BLaER1 treated with 17β-estradiol and CSF1 and Interleukin-3, amounts not matched to agents 10 nM and 100 nM (cell line): ENCODE measurements at regions not wholly inside any gene's neighbourhood (a gene's known extent, or its start where the extent isn't known, plus 50 kb on each side); places are given as distances from the start of the nearest gene placed in this dataset.

Experiments
- H3K27ac ChIP-seq, 11 experiments: shearing (Covaris generic); formaldehyde crosslinking; 2 replicates each; pipeline ENCODE4 v1.8.1; 2022
- H3K27me3 ChIP-seq, 11 experiments: shearing (Covaris generic); formaldehyde crosslinking; 2 replicates each; pipeline ENCODE4 v1.8.1; 2022
- H3K36me3 ChIP-seq, 11 experiments: shearing (Covaris generic); formaldehyde crosslinking; 2 replicates each; pipeline ENCODE4 v1.8.1; 2022
- H3K4me1 ChIP-seq, 10 experiments: shearing (Covaris generic); formaldehyde crosslinking; 2 replicates each; pipeline ENCODE4 v1.8.1; 2022
- H3K4me2 ChIP-seq, 11 experiments: shearing (Covaris generic); formaldehyde crosslinking; 2 replicates each; pipeline ENCODE4 v1.8.1; 2022
- H3K4me3 ChIP-seq, 10 experiments: shearing (Covaris generic); formaldehyde crosslinking; 2 replicates each; pipeline ENCODE4 v1.8.1; 2022
- H3K9ac ChIP-seq, 11 experiments: shearing (Covaris generic); formaldehyde crosslinking; 2 replicates each; pipeline ENCODE4 v1.8.1; 2022
- H3K9me3 ChIP-seq, 11 experiments: shearing (Covaris generic); formaldehyde crosslinking; replicated peaks in 1 of 11; 2 replicates each; pipeline ENCODE4 v1.8.1; 2022
- H4K20me1 ChIP-seq, 11 experiments: shearing (Covaris generic); formaldehyde crosslinking; 2 replicates each; pipeline ENCODE4 v1.8.1; 2022
- Cebpa-rat ChIP-seq, 11 experiments: shearing (Covaris generic); IDR thresholded peaks; 2 replicates each; pipeline ENCODE4 v1.8.1; 2022

DNA sequence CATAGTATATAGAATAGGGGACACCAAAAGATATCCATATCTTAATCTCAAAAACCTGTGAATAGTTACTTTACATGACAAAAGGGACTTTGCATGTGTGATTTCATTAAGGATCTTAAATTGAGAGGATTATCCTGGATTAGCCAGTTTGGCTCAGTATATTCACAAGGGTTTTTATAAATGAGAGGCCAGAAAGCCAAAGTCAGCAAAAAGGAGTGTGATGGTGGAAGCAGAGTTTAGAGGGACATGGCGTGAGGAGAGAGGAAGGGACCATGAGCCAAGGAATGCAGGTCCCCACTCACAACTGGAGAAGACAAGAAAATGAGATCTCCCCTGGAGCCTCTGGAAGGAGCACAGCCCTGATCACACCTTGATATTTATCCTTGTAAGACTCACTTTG is 648.5 kb upstream of the LCORL start:
- Histone ChIP-seq H3K4me3 (no peak overlapping the region), H3K27me3 (no peaks in the 10 kb centered on the region), H3K4me1 (no peaks in the 10 kb centered on the region), H3K9ac (no peak overlapping the region), H3K9me3 (no peaks in the 10 kb centered on the region), H3K36me3 (no peaks in the 10 kb centered on the region), H3K4me2 (no peak overlapping the region), H3K27ac (no peak overlapping the region), H4K20me1 (no peaks in the 10 kb centered on the region)
- TF ChIP-seq Cebpa-rat (IDR thresholded peaks at IDR 0.05), result no peak

- Histone ChIP-seq H3K4me2 (no peak overlapping the region), H4K20me1 (no peaks in the 10 kb centered on the region), H3K9me3 (no peaks in the 10 kb centered on the region), H3K9ac (no peak overlapping the region), H3K4me3 (no peak overlapping the region), H3K27ac (no peak overlapping the region), H3K36me3 (no peaks in the 10 kb centered on the region), H3K27me3 (no peaks in the 10 kb centered on the region), H3K4me1 (no peaks in the 10 kb centered on the region)
- TF ChIP-seq Cebpa-rat (IDR thresholded peaks at IDR 0.05), result no peak
These were observed 647.8 kb upstream of the LCORL start for GRCh38 chr4:18669390-18669789.

- Histone ChIP-seq H3K4me3 (no peak overlapping the region), H3K9ac (no peak overlapping the region), H3K4me1 (no peaks in the 10 kb centered on the region), H3K36me3 (no peaks in the 10 kb centered on the region), H4K20me1 (no peaks in the 10 kb centered on the region), H3K27me3 (no peaks in the 10 kb centered on the region), H3K4me2 (no peak overlapping the region), H3K27ac (no peak overlapping the region), H3K9me3 (no peaks in the 10 kb centered on the region)
- no peak for TF ChIP-seq Cebpa-rat (IDR thresholded peaks at IDR 0.05)
These were observed 644.8 kb upstream of the LCORL start for GRCh38 chr4:18666322-18666721.

DNA sequence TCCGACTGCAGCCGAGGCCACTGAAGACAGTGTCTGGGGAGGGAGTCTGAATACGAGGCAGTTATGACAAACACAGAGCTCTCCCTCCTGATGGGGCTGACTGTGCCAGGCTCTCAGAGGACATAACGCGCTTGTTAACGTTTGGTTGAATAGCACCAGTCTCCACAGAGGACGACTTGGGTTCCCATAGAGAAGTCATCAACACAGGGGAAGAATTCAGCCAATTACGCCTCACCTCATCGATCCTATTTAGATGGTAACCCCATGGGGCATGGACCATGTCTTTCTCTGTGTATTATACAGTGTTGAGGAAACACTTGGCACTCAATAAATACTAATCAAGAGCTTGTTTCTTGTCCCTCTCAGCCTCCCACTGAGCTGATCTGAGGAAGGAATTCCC is 642.6 kb upstream of the LCORL start:
- Histone ChIP-seq H3K27ac (no peak overlapping the region), H3K4me3 (no peak overlapping the region), H3K9ac (no peak overlapping the region), H4K20me1 (no peaks in the 10 kb centered on the region), H3K9me3 (no peaks in the 10 kb centered on the region), H3K4me2 (no peak overlapping the region), H3K4me1 (no peaks in the 10 kb centered on the region), H3K36me3 (no peaks in the 10 kb centered on the region), H3K27me3 (no peaks in the 10 kb centered on the region)
- no peak for TF ChIP-seq Cebpa-rat (IDR thresholded peaks at IDR 0.05)

- Histone ChIP-seq H3K27ac (no peak overlapping the region), H3K9ac (no peak overlapping the region), H4K20me1 (no peaks in the 10 kb centered on the region), H3K36me3 (no peaks in the 10 kb centered on the region), H3K27me3 (no peaks in the 10 kb centered on the region), H3K4me3 (no peak overlapping the region), H3K4me1 (no peaks in the 10 kb centered on the region), H3K9me3 (peaks cover 0 to 19% (median 14%) of the 10 kb centered on the region in 11 experiments; a peak in 10 of 22 replicates), H3K4me2 (no peak overlapping the region)
- TF ChIP-seq Cebpa-rat (IDR thresholded peaks at IDR 0.05), result no peak
These were observed 623.8 kb upstream of the LCORL start for GRCh38 chr4:18645351-18645750.

GRCh38 chr4:18641334-18641733 is 619.8 kb upstream of the LCORL start:
- H3K36me3 ChIP-seq, result no peaks in the 10 kb centered on the region
- H3K4me2 ChIP-seq, result no peak overlapping the region
- H3K9me3 ChIP-seq, result no peaks in the 10 kb centered on the region
- H3K27ac ChIP-seq, result no peak overlapping the region
- no peaks in the 10 kb centered on the region for H3K27me3 ChIP-seq
- no peak overlapping the region for H3K9ac ChIP-seq
- H3K4me3 ChIP-seq, result no peak overlapping the region
- H3K4me1 ChIP-seq, result no peaks in the 10 kb centered on the region
- no peak for TF ChIP-seq Cebpa-rat (IDR thresholded peaks at IDR 0.05)
- no peaks in the 10 kb centered on the region for H4K20me1 ChIP-seq

DNA sequence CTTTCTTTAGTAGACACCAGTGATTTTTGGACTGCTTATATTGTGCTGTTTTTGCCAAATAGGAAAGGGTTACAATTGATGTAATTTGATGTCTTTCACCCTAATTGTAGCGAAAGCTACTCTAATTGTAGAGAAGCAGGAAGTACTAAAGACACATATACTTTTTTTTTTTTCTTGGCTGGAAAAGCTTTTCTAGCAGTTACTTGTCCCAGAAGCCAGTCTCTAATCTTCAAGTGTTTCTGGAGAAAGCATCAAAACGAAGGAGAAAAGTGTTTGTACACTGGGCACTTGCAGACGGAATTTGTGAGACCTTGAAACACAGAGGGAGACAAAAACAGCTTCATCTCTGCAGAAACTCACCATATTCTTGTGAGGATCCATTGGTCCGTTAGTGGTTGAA is 616.5 kb upstream of the LCORL start:
- H4K20me1 ChIP-seq, result no peaks in the 10 kb centered on the region
- no peak for TF ChIP-seq Cebpa-rat (IDR thresholded peaks at IDR 0.05)
- H3K9ac ChIP-seq, result no peak overlapping the region
- no peaks in the 10 kb centered on the region for H3K9me3 ChIP-seq
- H3K4me1 ChIP-seq, result no peaks in the 10 kb centered on the region
- no peaks in the 10 kb centered on the region for H3K36me3 ChIP-seq
- no peak overlapping the region for H3K4me2 ChIP-seq
- H3K4me3 ChIP-seq, result no peak overlapping the region
- no peak overlapping the region for H3K27ac ChIP-seq
- H3K27me3 ChIP-seq, result no peaks in the 10 kb centered on the region

- Histone ChIP-seq H3K4me1 (no peaks in the 10 kb centered on the region), H3K27me3 (no peaks in the 10 kb centered on the region), H3K9me3 (peaks cover under 1 to 6% (median 2%) of the 10 kb centered on the region in 11 experiments; a peak in 16 of 22 replicates), H3K4me2 (no peak overlapping the region), H3K9ac (no peak overlapping the region), H3K4me3 (no peak overlapping the region), H3K36me3 (no peaks in the 10 kb centered on the region), H4K20me1 (no peaks in the 10 kb centered on the region), H3K27ac (no peak overlapping the region)
- no peak for TF ChIP-seq Cebpa-rat (IDR thresholded peaks at IDR 0.05)
These were observed 614.5 kb upstream of the LCORL start for GRCh38 chr4:18636001-18636585.

- Histone ChIP-seq H3K36me3 (no peaks in the 10 kb centered on the region), H3K4me3 (no peak overlapping the region), H3K27ac (no peak overlapping the region), H3K9ac (no peak overlapping the region), H3K27me3 (no peaks in the 10 kb centered on the region), H3K4me2 (no peak overlapping the region), H3K9me3 (peaks cover 6 to 11% (median 8%) of the 10 kb centered on the region in 11 experiments; a peak in 19 of 22 replicates), H3K4me1 (no peaks in the 10 kb centered on the region), H4K20me1 (no peaks in the 10 kb centered on the region)
- no peak for TF ChIP-seq Cebpa-rat (IDR thresholded peaks at IDR 0.05)
These were observed 614.0 kb upstream of the LCORL start for GRCh38 chr4:18635531-18635930.

GRCh38 chr4:18631586-18631985 is 610.0 kb upstream of the LCORL start:
- H3K4me2 ChIP-seq, result no peak overlapping the region
- peaks cover 11 to 23% (median 16%) of the 10 kb centered on the region in 11 experiments; a peak in 19 of 22 replicates for H3K9me3 ChIP-seq

More at GRCh38 chr4:18631586-18631985, 610.0 kb upstream of the LCORL start:
- no peak for TF ChIP-seq Cebpa-rat (IDR thresholded peaks at IDR 0.05)
- Histone ChIP-seq H4K20me1 (no peaks in the 10 kb centered on the region), H3K27me3 (no peaks in the 10 kb centered on the region), H3K9ac (no peak overlapping the region), H3K4me1 (no peaks in the 10 kb centered on the region), H3K4me3 (no peak overlapping the region), H3K27ac (no peak overlapping the region), H3K36me3 (no peaks in the 10 kb centered on the region)
